Right lobe of liver (tissue), 4 donors: ENCODE measurements at regions not wholly inside any gene's neighbourhood (a gene's known extent, or its start where the extent isn't known, plus 50 kb on each side); places are given as distances from the start of the nearest gene placed in this dataset.

Experiments
- POLR2A ChIP-seq: fragments of 450-650 bp; IDR thresholded peaks from one replicate; pipeline ENCODE4 v1.6.1; 2017; ENCODE audit warnings: antibody characterized with exemption, mild to moderate bottlenecking
- TF ChIP-seq, protein P1 (sequence below), 4 donors: fragments of 200-600 bp in 3 of 4; fragments of 450-650 bp in 1 of 4; IDR thresholded peaks; one replicate each; pipeline versions ENCODE4 v1.5.1 to v1.8.0; 2016 to 2022; ENCODE audit warnings: antibody characterized with exemption in 4 of 4, mild to moderate bottlenecking in 2 of 4
- donor health status: DM: no; HTN: no; CAD: no.
- donor health status: DM: no; HTN: no; CAD: no.
- donor health status: DM: no; HTN: yes; CAD: no.

DNA sequence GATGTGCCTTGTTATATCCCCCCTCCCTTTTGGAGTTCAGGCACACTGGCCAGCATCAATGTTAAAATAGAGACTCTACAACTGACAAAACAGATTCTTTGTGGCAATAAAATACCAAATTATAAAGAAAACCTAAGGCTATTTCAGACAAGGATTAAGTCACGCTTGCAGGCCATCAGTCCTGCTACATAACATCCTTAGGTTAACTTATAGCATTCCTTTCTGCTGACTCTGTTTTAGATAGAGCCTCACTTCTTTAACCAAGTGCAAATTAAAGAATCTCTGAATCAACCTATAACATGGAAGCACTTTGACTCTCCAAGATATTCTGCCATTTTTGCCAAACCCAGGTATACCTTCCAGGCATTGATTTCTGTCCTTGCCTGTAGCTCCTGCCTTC, 784.6 kb downstream of the RNF144A start:
- no peak for TF ChIP-seq POLR2A
- TF ChIP-seq, protein P1, sequence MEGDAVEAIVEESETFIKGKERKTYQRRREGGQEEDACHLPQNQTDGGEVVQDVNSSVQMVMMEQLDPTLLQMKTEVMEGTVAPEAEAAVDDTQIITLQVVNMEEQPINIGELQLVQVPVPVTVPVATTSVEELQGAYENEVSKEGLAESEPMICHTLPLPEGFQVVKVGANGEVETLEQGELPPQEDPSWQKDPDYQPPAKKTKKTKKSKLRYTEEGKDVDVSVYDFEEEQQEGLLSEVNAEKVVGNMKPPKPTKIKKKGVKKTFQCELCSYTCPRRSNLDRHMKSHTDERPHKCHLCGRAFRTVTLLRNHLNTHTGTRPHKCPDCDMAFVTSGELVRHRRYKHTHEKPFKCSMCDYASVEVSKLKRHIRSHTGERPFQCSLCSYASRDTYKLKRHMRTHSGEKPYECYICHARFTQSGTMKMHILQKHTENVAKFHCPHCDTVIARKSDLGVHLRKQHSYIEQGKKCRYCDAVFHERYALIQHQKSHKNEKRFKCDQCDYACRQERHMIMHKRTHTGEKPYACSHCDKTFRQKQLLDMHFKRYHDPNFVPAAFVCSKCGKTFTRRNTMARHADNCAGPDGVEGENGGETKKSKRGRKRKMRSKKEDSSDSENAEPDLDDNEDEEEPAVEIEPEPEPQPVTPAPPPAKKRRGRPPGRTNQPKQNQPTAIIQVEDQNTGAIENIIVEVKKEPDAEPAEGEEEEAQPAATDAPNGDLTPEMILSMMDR (IDR thresholded peaks at IDR 0.05), result no peak
